ENCODE measurements at regions not wholly inside any gene's neighbourhood (a gene's known extent, or its start where the extent isn't known, plus 50 kb on each side); places are given as distances from the start of the nearest gene placed in this dataset.

GRCh38 chrX:82320569-82320968 is 1118.7 kb downstream of the SH3BGRL start:
- TF ChIP-seq CTCF (conservative IDR thresholded peaks at IDR 0.05; ENCODE audit: low read depth, low read length): no peak
- no peak for TF ChIP-seq EZH2 (IDR thresholded peaks at IDR 0.05; ENCODE audit: low read length, unreplicated experiment)
- no peak for TF ChIP-seq EZH2phosphoT487 (IDR thresholded peaks at IDR 0.05; ENCODE audit: borderline replicate concordance, low read length)

Data from PC-3 (cell line).